ENCODE measurements at regions not wholly inside any gene's neighbourhood (a gene's known extent, or its start where the extent isn't known, plus 50 kb on each side); places are given as distances from the start of the nearest gene placed in this dataset.
"Not testable (repeated sequence)": the region's sequence is repeated elsewhere in the genome, so short reads cannot be mapped to it uniquely, and the experiment has no call there.

DNA sequence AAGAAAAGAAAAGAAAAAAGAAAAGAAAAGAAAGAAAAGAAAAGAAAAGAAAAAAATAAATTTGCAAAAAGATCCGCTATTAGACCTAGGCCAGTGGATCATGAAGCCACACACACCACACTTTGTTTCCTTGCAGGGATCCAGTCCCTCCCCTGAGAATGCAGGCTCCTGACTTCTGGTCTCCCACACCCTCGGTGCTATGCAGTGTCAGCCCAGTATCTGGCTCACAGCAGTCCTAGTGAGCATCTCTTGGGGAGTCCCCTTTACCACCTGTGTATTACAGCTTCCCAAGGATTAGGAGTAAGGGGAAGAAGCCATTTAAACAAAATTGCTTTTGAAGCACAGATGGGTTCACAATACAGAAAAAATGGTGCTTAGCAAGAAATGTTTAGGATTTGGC, 174.1 kb upstream of the IRF2BP2 start:
- intact Hi-C loops (cut with micrococcal nuclease), result not testable (repeated sequence)

GRCh38 chr1:234782791-234783190, 172.8 kb upstream of the IRF2BP2 start:
- intact Hi-C loops (cut with micrococcal nuclease), result no loop called here

DNA sequence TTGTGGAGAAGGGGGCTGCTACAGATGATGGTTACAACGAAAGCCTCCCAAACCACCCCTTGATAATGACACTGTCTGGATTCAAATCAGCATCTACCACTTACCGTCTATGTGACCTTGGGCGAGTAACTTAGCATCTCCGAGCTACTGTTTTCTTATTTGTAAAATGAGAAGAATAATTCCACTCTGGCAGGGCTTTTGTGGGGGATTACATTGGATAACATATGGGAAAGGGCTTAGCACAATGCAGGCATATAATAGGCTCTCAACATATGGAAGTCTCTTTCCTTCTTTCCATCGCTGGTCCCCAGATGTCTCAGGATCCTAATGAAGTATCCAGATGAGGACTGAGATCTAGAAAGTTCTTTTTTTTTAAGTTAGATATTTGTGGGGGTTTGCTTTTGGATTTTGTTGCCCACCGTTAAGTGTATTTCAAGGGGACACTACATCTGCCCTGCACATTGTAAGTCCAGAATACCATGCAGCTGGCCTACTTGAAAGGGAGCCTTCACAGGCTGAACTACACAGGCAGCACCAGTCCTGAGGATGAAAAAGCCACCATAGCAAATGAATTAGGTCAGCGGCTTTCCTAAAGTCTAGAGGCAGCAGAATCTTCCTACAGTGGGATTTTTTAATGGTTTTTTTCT, 172.2 kb upstream of the IRF2BP2 start:
- intact Hi-C loops (cut with micrococcal nuclease), result no loop called here

- intact Hi-C loops (cut with micrococcal nuclease), result no loop called here
These were observed 171.5 kb upstream of the IRF2BP2 start for GRCh38 chr1:234781241-234782065.

GRCh38 chr1:234780531-234781162, 170.7 kb upstream of the IRF2BP2 start:
- intact Hi-C loops (cut with micrococcal nuclease), result no loop called here

DNA sequence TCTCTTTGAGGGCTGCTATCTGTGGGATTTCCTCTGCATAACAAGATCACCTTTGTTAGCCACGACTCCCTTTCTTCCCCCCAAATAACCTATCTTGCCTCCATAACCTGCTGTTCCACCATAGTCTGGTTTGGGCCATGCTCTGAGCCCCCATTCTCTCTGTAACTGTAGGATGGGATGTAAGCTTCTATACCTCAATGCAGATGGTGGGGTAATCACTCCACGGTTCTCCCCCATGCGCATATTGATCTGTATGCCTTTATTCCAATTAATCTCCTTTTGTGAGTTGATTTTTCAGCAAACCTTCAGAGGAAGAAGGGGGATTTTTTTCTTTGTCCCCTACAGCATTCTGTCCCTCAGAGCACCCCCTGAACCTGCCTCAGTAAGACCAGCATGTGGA, 170.1 kb upstream of the IRF2BP2 start:
- intact Hi-C loops (cut with micrococcal nuclease), result no loop called here

- intact Hi-C loops (cut with micrococcal nuclease), result not testable (repeated sequence)
These were observed 169.6 kb upstream of the IRF2BP2 start for GRCh38 chr1:234779600-234779999.

- intact Hi-C loops (cut with micrococcal nuclease), result no loop called here
These were observed 169.2 kb upstream of the IRF2BP2 start for GRCh38 chr1:234779160-234779538.

DNA sequence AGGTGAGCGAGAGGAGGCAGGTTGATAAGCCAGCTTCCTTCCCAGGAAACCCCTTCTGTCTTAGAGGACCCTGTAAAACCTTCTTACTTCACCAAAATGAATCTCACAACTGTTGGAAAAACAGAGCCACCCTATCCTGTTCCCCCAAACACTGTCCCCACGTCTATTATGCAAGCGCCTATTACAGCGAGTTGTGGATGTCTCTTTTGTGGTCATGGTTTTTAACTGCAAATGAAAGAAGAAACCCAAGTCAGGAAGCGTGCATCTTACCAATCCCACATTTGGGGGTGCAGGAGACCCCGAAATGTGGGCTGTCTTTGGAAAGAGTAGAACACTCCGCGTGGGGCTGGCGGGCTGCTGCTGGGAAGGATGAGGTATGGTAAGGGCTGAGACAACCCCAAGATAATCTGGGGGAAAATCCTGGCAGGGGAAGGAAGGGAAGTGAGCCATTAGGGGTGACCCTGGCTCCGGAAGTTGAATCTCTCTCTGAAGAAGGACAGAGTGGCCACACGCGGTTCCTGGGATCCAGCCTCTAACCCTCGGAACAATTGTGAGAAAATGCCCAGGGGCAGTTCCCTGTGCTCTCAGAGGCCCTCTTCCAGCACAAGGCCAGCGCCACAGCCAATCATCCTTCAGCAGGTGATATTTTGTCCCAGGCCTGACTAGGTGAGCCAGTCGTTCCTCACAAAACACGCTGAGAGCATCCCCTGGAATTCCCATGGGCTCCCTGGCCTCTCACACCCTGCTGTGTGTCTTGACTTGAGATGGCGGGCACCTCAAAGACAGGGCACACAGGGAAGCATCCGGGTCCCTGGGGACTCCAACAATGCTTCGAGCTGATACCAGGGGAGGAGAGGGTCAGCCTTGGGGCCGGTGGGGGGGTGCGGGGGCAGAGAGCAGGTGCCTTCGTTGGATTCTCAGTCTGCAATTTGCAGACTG, 168.5 kb upstream of the IRF2BP2 start:
- intact Hi-C loops (cut with micrococcal nuclease), result no loop called here

DNA sequence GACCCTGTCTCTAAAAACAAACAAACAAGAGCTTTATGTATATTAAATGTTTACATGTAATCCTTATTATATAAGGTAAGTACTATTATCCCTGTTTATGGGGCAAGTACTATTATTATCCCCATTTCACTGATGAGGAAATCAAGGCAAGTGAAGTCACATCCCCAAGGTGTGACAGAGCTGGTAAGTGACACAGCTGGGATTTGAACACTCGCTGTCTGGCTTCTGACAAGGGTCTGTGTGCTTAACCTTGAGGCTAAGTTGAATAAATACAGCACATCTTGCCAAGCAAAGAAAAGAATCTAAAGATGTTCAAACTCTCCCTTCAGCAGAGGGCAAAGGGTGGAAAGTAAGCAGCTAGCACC, 167.9 kb upstream of the IRF2BP2 start:
- intact Hi-C loops (cut with micrococcal nuclease), result no loop called here

- intact Hi-C loops (cut with micrococcal nuclease), result no loop called here
These were observed 167.2 kb upstream of the IRF2BP2 start for GRCh38 chr1:234776876-234777855.

DNA sequence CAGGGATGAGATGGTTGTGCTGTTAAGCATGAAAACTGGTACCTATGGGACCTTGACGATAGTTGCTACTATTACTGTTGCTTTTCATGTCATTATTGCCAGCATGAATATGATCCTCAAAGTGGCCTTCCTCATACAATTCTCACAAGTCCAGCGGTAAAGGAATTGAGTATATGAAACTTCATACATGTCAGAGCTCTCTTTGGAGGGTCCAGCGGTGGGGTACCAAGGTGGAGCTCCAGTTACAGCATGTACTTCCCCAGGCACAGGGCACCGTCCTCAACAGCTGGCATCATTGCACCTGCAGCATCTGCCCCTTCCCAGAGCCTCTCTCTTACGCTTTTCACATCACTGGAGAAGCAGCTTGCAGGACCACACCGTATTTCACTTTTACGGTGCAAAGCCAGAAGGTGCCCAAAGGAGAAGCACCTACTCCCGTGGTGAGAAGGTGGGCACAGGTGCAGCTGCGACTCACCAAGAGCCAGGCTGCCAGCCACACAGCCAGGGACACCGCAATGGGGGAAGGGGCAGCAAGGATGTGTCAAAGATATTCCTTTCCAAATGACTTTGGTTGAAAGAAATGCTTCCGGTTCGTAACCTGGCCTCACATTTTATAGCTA, 166.4 kb upstream of the IRF2BP2 start:
- intact Hi-C loops (cut with micrococcal nuclease), result no loop called here

- intact Hi-C loops (cut with micrococcal nuclease), result no loop called here
These were observed 165.7 kb upstream of the IRF2BP2 start for GRCh38 chr1:234775477-234776246.

DNA sequence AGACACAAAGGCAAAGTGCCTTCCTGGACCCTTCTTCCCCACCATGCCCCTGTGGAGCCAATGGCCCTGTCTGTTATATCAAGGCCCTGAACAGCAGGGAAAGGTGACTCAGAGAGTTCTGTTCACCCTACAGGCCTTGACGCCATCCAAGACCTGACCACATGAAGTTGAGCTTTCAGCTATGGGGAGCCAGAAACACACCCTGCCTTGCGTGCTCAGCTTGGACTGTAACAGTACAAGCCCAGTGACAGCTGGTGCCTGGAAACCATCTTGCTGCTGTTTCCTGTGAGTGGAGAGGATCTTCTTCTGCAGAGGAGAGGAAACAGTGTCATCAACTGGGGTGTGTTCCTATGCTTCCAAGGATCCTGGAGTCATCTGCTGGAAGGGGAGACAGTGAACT, 165.0 kb upstream of the IRF2BP2 start:
- intact Hi-C loops (cut with micrococcal nuclease), result loop anchor here (5.0 kb wide), 1 partner anchor 98 kb away; no protein-coding TSS in a partner anchor

DNA sequence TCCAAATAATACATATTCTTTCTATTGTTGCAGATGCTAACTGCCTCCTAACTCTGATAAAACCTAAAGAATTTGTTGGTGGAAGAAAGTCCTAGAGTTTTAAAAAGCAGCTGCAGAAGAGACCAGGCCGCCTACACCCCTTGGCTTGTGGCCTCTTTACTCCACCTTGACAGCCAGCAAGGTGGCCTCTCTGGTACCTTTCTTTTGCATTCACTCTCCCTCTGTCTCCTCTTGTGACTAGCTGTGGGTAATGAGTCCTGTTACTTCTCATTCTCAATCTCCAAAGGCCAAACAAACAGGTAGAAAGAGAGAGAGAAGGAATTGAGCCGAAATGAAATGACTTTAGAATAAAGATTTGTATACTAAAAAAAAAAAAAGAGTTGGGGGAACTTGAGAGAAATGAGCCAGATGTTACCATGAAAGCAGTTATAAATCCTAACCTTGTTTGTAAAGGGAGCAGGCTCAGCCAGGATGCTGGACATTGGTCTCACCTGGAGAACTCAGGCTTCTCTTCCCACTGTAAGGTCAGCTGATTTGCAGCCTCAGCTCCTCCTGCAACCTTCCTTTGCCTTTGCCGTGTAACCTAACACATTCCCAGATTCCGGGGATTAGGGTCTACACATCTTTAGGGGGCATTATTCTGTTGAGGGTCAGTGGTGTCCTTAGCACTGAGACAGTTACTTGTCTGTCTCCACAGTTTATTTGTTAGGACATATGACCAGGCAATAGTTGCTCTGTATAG, 164.1 kb upstream of the IRF2BP2 start:
- intact Hi-C loops (cut with micrococcal nuclease), result loop anchor here (5.0 kb wide), 1 partner anchor 97 kb away; no protein-coding TSS in a partner anchor

GRCh38 chr1:234772345-234773147, 162.6 kb upstream of the IRF2BP2 start:
- intact Hi-C loops (cut with micrococcal nuclease), result loop anchor here (1.0 to 5.0 kb wide), 7 partner anchors 48 to 239 kb away; no protein-coding TSS in a partner anchor
